Ovary (tissue), 7 donors: ENCODE measurements at regions not wholly inside any gene's neighbourhood (a gene's known extent, or its start where the extent isn't known, plus 50 kb on each side); places are given as distances from the start of the nearest gene placed in this dataset.

ENCODE experiments used
- DNase-seq, 5 donors: peaks; one replicate each; pipeline ENCODE4 v3.0.0-alpha.2; 2019 to 2020
- H3K27ac ChIP-seq, 2 donors: fragments of 200-600 bp; one replicate each; pipeline versions ENCODE4 v1.5.1 to v1.8.0; 2019 to 2022
- H3K27me3 ChIP-seq: fragments of 200-600 bp; one replicate; pipeline ENCODE4 v1.8.0; 2022
- H3K36me3 ChIP-seq: fragments of 200-600 bp; sonication (generic); one replicate; pipeline ENCODE4 v1.5.1; 2019
- H3K4me1 ChIP-seq: one replicate; pipeline ENCODE4 v1.8.1; 2013; ENCODE audit warnings: mild to moderate bottlenecking, moderate library complexity; ENCODE audit not compliant: insufficient read depth
- H3K4me3 ChIP-seq: fragments of 200-600 bp; sonication (generic); one replicate; pipeline ENCODE4 v1.5.1; 2017
- H3K9me3 ChIP-seq, 2 donors: fragments of 200-600 bp in 1 of 2; sonication (generic) in 1 of 2; one replicate each; pipeline versions ENCODE4 v1.5.1 to v1.8.1; 2013 to 2019; ENCODE audit warnings: mild to moderate bottlenecking in 1 of 2, moderate library complexity in 1 of 2
- CTCF ChIP-seq, 3 donors: fragments of 450-650 bp in 2 of 3; fragments of 200-600 bp in 1 of 3; IDR thresholded peaks; one replicate each; pipeline versions ENCODE4 v1.5.1 to v1.8.0; 2016 to 2022; ENCODE audit warnings: antibody characterized with exemption in 3 of 3, mild to moderate bottlenecking in 1 of 3
- EP300 ChIP-seq: sonication (generic); formaldehyde crosslinking; IDR thresholded peaks from one replicate; pipeline ENCODE4 v1.6.1; 2017; ENCODE audit warnings: antibody characterized with exemption
- POLR2A ChIP-seq: fragments of 450-650 bp; IDR thresholded peaks from one replicate; pipeline ENCODE4 v1.6.1; 2017; ENCODE audit warnings: antibody characterized with exemption, mild to moderate bottlenecking, moderate library complexity
- WGBS, 3 donors: extraction: QIAGEN DNeasy Blood & Tissue Kit in 1 of 3; methylation state at CpG; one replicate each; pipeline versions ENCODE4 v1.1.5 to v1.1.7; 2013 to 2017; 5-methylcytosine and 5-hydroxymethylcytosine counted together
- intact Hi-C, 4 donors: fragments of 100-400 bp; cut with DNase I; formaldehyde crosslinking; loops; one replicate each; pipeline versions ENCODE4 v1.11.0 to v1.15.1; 2022 to 2023
- donor health status: DM: no; HTN: no; CAD: no; lungs with moderate emphysema.
- donor health status: DM: no; HTN: no; CAD: no.
- donor health status: Bipolar disorder and iron deficiency.
- donor health status: DM: no; HTN: no; CAD: no.
- donor health status: DM: yes; HTN: yes; CAD: no.

- no peak overlapping the region for H3K4me3 ChIP-seq
These were observed 99.0 kb upstream of the CPEB2 start for GRCh38 chr4:14903321-14903720.

GRCh38 chr4:14906805-14907204 lies 95.5 kb upstream of the CPEB2 start:
- Histone ChIP-seq H3K4me1 (no peaks in the 10 kb centered on the region), H3K27me3 (no peaks in the 10 kb centered on the region), H3K36me3 (no peaks in the 10 kb centered on the region), H3K9me3 (no peaks in the 10 kb centered on the region), H3K27ac (no peak overlapping the region), H3K4me3 (no peak overlapping the region)
- TF ChIP-seq CTCF (IDR thresholded peaks at IDR 0.05) (no peak), EP300 (no peak), POLR2A (no peak)
- intact Hi-C loops, result no loop called here
- no peak for DNase-seq

More at GRCh38 chr4:14903321-14903720, 99.0 kb upstream of the CPEB2 start:
- no peak for TF ChIP-seq POLR2A
- TF ChIP-seq CTCF (IDR thresholded peaks at IDR 0.05), result no peak
- no peak for TF ChIP-seq EP300
- no peaks in the 10 kb centered on the region for H3K36me3 ChIP-seq
- intact Hi-C loops, result no loop called here
- no peaks in the 10 kb centered on the region for H3K4me1 ChIP-seq
- 79 to 83% (median 80%) methylated on average over 2 of the region's 2 CpGs for WGBS, 3 donors
- H3K27ac ChIP-seq, result no peak overlapping the region
- no peak for DNase-seq
- no peaks in the 10 kb centered on the region for H3K9me3 ChIP-seq
- no peaks in the 10 kb centered on the region for H3K27me3 ChIP-seq

- Histone ChIP-seq H3K4me3 (no peak overlapping the region), H3K36me3 (no peaks in the 10 kb centered on the region), H3K27me3 (no peaks in the 10 kb centered on the region), H3K4me1 (no peaks in the 10 kb centered on the region), H3K27ac (no peak overlapping the region), H3K9me3 (no peaks in the 10 kb centered on the region)
- no peak for DNase-seq
- TF ChIP-seq CTCF (IDR thresholded peaks at IDR 0.05) (no peak), EP300 (no peak), POLR2A (no peak)
- WGBS, 3 donors, result 53 to 59% (median 54%) methylated on average over 3 of the region's 3 CpGs
- intact Hi-C loops, result no loop called here
These were observed 93.6 kb upstream of the CPEB2 start for GRCh38 chr4:14908635-14909034.

- Histone ChIP-seq H3K9me3 (no peaks in the 10 kb centered on the region), H3K36me3 (no peaks in the 10 kb centered on the region), H3K27ac (no peak overlapping the region), H3K4me3 (no peak overlapping the region), H3K4me1 (no peaks in the 10 kb centered on the region), H3K27me3 (no peaks in the 10 kb centered on the region)
- WGBS, 3 donors, result 77 to 81% (median 79%) methylated on average over 5 of the region's 5 CpGs
- TF ChIP-seq CTCF (IDR thresholded peaks at IDR 0.05), result no peak
- TF ChIP-seq EP300, result no peak
- no peak for TF ChIP-seq POLR2A
- intact Hi-C loops, result no loop called here
- no peak for DNase-seq
These were observed 91.9 kb upstream of the CPEB2 start for GRCh38 chr4:14910411-14910810.

- H3K4me3 ChIP-seq, result no peak overlapping the region
- H3K9me3 ChIP-seq, result no peaks in the 10 kb centered on the region
- no peak for DNase-seq
- 69 to 75% (median 72%) methylated on average over 2 of the region's 2 CpGs for WGBS, 3 donors
- intact Hi-C loops, result no loop called here
- TF ChIP-seq EP300, result no peak
- no peak for TF ChIP-seq CTCF (IDR thresholded peaks at IDR 0.05)
- no peak for TF ChIP-seq POLR2A
- H3K36me3 ChIP-seq, result no peaks in the 10 kb centered on the region
- no peaks in the 10 kb centered on the region for H3K4me1 ChIP-seq
- no peak overlapping the region for H3K27ac ChIP-seq
- H3K27me3 ChIP-seq, result no peaks in the 10 kb centered on the region
These were observed 89.9 kb upstream of the CPEB2 start for GRCh38 chr4:14912426-14912825.
